Lung (tissue), 11 donors: ENCODE measurements at regions not wholly inside any gene's neighbourhood (a gene's known extent, or its start where the extent isn't known, plus 50 kb on each side); places are given as distances from the start of the nearest gene placed in this dataset.

Experiments
- ATAC-seq: fragments of 200-7000 bp; cut with Tn5 transposase; one replicate; pipeline ENCODE4 v1.9.1; 2020; ENCODE audit warnings: moderate number of reproducible peaks; ENCODE audit not compliant: insufficient read depth, low FRiP score
- DNase-seq, 3 donors: peaks; one replicate each; pipeline ENCODE4 v3.0.0-alpha.2; 2013 to 2017
- H3K27ac ChIP-seq, 2 donors: one replicate each; pipeline ENCODE4 v1.5.1; 2013; ENCODE audit warnings: mild to moderate bottlenecking in 2 of 2, moderate library complexity in 2 of 2, control low read depth in 1 of 2, inconsistent platforms in 1 of 2, low read depth in 1 of 2, low read length in 1 of 2
- H3K27me3 ChIP-seq, 3 donors: one replicate each; pipeline ENCODE4 v1.5.1; 2013; ENCODE audit warnings: low read length in 2 of 3; ENCODE audit not compliant: control insufficient read depth in 3 of 3, insufficient read depth in 3 of 3
- H3K36me3 ChIP-seq, 4 donors: one replicate each; pipeline ENCODE4 v1.5.1; 2013; ENCODE audit warnings: low read length in 4 of 4, mild to moderate bottlenecking in 1 of 4, moderate library complexity in 1 of 4; ENCODE audit not compliant: control insufficient read depth in 4 of 4, insufficient read depth in 4 of 4
- H3K4me1 ChIP-seq, 5 donors: one replicate each; pipeline ENCODE4 v1.5.1; 2013; ENCODE audit warnings: low read length in 5 of 5, mild to moderate bottlenecking in 2 of 5, moderate library complexity in 1 of 5; ENCODE audit not compliant: control insufficient read depth in 5 of 5, insufficient read depth in 5 of 5
- H3K4me3 ChIP-seq: one replicate; pipeline ENCODE4 v1.5.1; 2013; ENCODE audit warnings: mild to moderate bottlenecking, control low read depth, moderate library complexity
- H3K9ac ChIP-seq, 2 donors: one replicate each; pipeline ENCODE4 v1.5.1; 2013; ENCODE audit warnings: low read length in 2 of 2, control low read depth in 1 of 2; ENCODE audit not compliant: insufficient read depth in 1 of 2
- H3K9me3 ChIP-seq, 4 donors: one replicate each; pipeline ENCODE4 v1.5.1; 2013; ENCODE audit warnings: low read length in 3 of 4, mild to moderate bottlenecking in 1 of 4, moderate library complexity in 1 of 4; ENCODE audit not compliant: control insufficient read depth in 4 of 4, insufficient read depth in 3 of 4
- WGBS, 2 donors: extraction: QIAGEN DNeasy Blood & Tissue Kit; methylation state at CpG; one replicate each; pipeline ENCODE4 v1.1.7; 2013; 5-methylcytosine and 5-hydroxymethylcytosine counted together
- TF ChIP-seq, protein P1 (sequence below): IDR thresholded peaks from 2 replicates; pipeline ENCODE4 v1.5.1; 2012; ENCODE audit warnings: mild to moderate bottlenecking; ENCODE audit errors: control extremely low read depth, extremely low read depth
- donor health status: control.
- donor health status: control.
- donor health status: Bipolar disorder and iron deficiency.
- donor health status: healthy.
- donor health status: DM: yes; HTN: yes; CAD: no.

DNA sequence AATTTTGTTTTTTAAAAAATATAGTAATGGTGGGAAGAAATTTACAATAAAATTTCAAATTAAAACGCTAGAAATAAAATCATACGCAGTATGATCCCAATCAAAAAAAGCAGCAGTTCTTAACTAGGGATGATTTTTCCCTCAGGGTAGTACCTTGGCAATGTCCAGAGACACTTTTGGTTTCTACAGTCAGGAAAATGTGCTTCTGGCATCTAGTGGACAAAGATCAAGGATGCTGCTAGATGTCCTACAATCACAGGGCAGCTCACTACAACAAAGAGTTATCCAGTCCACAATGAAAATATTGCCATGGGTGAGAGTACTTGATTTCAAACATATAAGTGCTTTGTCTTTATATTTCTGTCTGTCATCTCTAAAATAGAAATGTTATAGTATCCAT, 400.2 kb upstream of the SGCD start:
- WGBS, 2 donors: 96 to 97% methylated on average over 2 of the region's 2 CpGs
- Histone ChIP-seq H3K4me3 (no peak overlapping the region), H3K9ac (no peak overlapping the region), H3K27me3 (peaks cover 0 to under 1% (median 0%) of the 10 kb centered on the region in 3 donors), H3K4me1 (no peaks in the 10 kb centered on the region), H3K27ac (no peak overlapping the region), H3K36me3 (no peaks in the 10 kb centered on the region), H3K9me3 (no peaks in the 10 kb centered on the region)
- DNase-seq: no peak
- ATAC-seq: no peak
- TF ChIP-seq, protein P1, sequence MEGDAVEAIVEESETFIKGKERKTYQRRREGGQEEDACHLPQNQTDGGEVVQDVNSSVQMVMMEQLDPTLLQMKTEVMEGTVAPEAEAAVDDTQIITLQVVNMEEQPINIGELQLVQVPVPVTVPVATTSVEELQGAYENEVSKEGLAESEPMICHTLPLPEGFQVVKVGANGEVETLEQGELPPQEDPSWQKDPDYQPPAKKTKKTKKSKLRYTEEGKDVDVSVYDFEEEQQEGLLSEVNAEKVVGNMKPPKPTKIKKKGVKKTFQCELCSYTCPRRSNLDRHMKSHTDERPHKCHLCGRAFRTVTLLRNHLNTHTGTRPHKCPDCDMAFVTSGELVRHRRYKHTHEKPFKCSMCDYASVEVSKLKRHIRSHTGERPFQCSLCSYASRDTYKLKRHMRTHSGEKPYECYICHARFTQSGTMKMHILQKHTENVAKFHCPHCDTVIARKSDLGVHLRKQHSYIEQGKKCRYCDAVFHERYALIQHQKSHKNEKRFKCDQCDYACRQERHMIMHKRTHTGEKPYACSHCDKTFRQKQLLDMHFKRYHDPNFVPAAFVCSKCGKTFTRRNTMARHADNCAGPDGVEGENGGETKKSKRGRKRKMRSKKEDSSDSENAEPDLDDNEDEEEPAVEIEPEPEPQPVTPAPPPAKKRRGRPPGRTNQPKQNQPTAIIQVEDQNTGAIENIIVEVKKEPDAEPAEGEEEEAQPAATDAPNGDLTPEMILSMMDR: no peak

DNA sequence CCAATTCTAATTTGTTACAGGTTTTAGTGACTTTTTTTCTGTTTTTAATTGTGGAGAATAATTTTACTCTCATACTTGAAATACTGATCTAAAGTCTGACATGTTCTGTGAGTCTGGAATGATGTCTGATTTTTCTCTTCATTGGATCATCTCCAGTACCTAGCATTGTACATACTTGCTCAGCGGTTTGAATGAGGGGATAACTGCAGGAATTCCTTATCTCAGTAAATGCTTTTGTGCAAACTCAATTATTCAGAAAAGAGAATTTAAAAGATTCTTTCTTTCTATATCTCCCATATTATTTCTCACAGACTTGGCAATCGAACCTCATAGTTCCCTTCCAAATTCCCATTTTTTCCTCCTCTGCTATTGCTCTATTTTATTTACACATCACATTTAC, 397.9 kb upstream of the SGCD start:
- TF ChIP-seq, protein P1: no peak
- H3K9me3 ChIP-seq: no peaks in the 10 kb centered on the region
- H3K4me1 ChIP-seq: no peaks in the 10 kb centered on the region
- H3K4me3 ChIP-seq: no peak overlapping the region
- peaks cover 0 to 2% (median 0%) of the 10 kb centered on the region in 3 donors for H3K27me3 ChIP-seq
- no peak for ATAC-seq
- H3K27ac ChIP-seq: no peak overlapping the region
- no peaks in the 10 kb centered on the region for H3K36me3 ChIP-seq
- no peak overlapping the region for H3K9ac ChIP-seq
- no peak for DNase-seq
- 75 to 84% methylated on average over 2 of the region's 2 CpGs for WGBS, 2 donors

DNA sequence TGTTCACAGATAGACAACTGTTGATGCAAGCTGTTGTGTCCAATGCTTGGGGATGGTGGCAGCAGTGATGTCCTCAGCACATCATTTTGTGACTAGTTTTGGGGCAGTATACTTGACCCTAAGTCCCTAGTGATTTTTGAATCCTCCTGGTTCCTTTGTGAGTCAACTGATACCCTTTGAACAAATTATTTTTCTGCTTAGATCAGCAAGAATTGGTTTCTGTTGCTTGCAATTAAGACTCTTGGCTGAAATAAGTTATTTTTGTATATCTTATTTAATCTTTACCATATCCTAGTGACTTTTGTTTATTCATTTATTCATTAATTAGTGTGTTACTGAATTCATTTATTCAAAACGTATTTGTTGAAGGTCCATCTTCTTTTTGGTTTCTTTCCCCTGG, 392.0 kb upstream of the SGCD start:
- DNase-seq: no peak
- WGBS, 2 donors: 81 to 87% methylated on average over 1 of the region's 1 CpG
- no peak overlapping the region for H3K9ac ChIP-seq
- H3K36me3 ChIP-seq: no peaks in the 10 kb centered on the region
- peak overlapping the region; percentile 20 for H3K4me3 ChIP-seq
- no peak for ATAC-seq
- no peaks in the 10 kb centered on the region for H3K4me1 ChIP-seq
- peaks cover 0 to 2% (median 0%) of the 10 kb centered on the region in 3 donors for H3K27me3 ChIP-seq
- no peak overlapping the region for H3K27ac ChIP-seq
- H3K9me3 ChIP-seq: no peaks in the 10 kb centered on the region
- TF ChIP-seq, protein P1: no peak

DNA sequence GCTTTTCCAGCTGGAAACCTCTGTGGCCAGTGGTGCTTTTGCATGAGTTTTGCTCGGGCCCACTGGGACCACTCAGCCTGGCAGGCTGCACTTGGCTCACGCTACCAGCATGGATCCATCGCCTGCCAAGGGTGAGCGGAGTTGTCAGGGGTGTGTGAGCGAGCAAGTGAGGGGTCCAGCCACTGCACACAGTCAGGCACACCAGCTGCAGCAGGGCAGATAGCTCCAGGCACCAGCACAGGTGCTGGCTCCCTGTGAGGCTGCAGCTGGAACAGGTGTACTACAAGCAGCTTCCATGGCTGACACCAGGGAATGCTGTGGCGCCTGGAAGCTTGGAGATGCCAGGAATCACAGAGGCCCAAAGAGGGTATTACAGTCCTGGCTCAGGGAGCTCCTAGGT, 391.2 kb upstream of the SGCD start:
- DNase-seq: no peak
- no peaks in the 10 kb centered on the region for H3K4me1 ChIP-seq
- TF ChIP-seq, protein P1: no peak
- H3K9ac ChIP-seq: no peak overlapping the region
- H3K4me3 ChIP-seq: no peak overlapping the region
- H3K36me3 ChIP-seq: no peaks in the 10 kb centered on the region
- peaks cover 0 to 2% (median 0%) of the 10 kb centered on the region in 3 donors for H3K27me3 ChIP-seq
- 83 to 94% methylated on average over 6 of the region's 6 CpGs for WGBS, 2 donors
- no peaks in the 10 kb centered on the region for H3K9me3 ChIP-seq
- no peak for ATAC-seq
- H3K27ac ChIP-seq: no peak overlapping the region
